ENCODE measurements at regions not wholly inside any gene's neighbourhood (a gene's known extent, or its start where the extent isn't known, plus 50 kb on each side); places are given as distances from the start of the nearest gene placed in this dataset.

DNA sequence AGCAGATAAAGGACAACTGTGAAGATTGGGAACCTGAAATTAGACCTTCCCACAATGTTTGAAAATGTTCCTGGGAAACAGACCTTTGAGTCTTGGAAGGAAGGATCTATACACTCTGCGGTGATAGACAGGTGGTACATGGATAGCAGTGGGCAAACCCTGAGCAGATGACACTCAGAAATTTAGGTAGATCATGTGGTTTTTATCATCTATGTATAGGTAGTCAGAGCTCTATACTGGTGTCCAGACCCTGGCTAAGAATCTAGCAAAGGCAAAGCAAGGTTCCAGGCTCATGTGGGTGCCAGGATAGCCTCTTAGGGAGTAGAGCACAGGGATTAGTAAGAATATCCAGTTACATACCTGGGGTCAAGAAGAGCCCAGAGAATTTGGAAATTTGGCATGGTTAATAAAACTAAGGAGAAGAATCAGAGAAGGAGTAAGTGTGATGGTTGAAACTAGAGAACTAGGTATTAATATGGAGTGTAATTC is 331.2 kb upstream of the FBXO33 start:
- no peak for DNase-seq (ENCODE audit: low spot score)

- no peak for DNase-seq (ENCODE audit: low spot score)
Measured at GRCh38 chr14:39762576-39763401, 330.6 kb upstream of the FBXO33 start.

- DNase-seq (ENCODE audit: low spot score), result no peak
Measured at GRCh38 chr14:39755269-39755878, 323.1 kb upstream of the FBXO33 start.

GRCh38 chr14:39740454-39740853 is 308.2 kb upstream of the FBXO33 start:
- no peak for DNase-seq (ENCODE audit: low spot score)

- DNase-seq (ENCODE audit: low spot score), result no peak
Measured at GRCh38 chr14:39739796-39740195, 307.6 kb upstream of the FBXO33 start.

DNA sequence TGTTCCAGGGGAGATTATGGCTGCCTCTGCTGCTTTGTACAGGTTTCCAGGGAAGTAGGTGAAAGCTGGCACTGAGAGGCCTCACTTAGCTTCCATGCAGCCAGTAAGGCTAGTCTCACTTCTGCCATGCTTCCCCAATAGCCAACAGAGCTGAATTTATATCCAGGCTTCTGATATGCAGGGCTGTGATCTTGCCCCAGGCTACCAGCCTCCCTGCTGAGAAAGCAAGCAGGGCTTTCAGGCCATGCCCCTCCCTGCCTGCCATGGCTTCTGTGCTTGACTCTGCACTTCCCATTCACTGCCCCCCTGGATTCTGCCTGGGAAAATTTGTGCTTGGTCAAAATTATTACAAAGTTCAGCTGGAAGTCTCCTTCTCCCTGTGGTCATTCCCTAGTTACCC is 302.1 kb upstream of the FBXO33 start:
- no peak for DNase-seq (ENCODE audit: low spot score)

GRCh38 chr14:39733741-39734140 is 301.5 kb upstream of the FBXO33 start:
- no peak for DNase-seq (ENCODE audit: low spot score)

GRCh38 chr14:39731912-39732311 is 299.7 kb upstream of the FBXO33 start:
- no peak for DNase-seq (ENCODE audit: low spot score)

DNA sequence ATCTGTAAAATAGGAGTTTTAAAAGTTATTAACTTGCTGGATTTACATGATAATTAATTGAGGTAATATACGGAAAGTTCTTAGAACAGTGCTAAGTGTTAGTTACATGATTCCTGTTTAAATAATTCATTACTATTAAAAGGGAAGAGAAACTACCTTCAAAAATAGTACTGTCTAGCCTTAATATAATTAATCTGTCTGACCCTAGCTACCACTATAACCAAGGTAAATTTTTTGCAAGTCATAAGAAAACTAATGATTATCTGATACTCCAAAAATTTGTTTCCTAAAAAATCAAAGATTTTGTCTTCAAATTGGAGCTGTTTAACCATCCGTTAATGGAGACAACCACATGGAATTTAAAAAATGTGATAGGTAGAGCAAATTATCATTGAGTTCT is 294.3 kb upstream of the FBXO33 start:
- no peak for DNase-seq (ENCODE audit: low spot score)

DNA sequence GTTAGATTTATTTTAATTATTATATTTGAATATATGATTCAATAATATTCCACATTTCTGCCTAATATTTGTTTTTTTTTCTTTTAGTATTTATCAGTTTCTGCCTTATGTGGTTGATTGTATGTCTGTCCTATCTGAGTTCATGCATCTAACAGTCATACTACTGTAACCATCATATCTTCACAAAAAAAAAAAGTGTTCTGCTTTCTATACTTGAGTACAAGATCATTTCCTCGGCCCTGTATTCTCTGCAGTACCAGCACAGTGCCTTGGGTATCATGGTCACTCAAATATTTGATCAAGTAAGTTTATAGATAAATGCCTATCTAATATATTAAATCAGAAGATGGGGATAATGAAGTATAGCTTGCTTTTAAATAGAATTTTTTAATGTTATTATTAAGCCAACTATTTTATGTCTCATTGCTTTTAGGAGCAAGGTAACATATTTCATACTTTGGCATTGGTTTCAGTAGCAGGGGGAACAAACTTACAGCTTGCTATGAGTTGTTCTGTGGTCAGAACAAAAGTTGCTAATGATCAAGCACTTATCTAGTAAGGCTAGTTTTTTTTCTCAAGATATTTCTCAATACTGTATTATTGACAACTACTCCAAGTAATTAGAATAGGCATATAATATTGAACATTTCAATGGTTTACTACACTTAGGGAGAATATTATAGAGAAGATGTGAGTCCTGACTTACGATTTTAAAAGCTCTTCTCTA is 290.5 kb upstream of the FBXO33 start:
- DNase-seq (ENCODE audit: low spot score), result no peak

- DNase-seq (ENCODE audit: low spot score), result no peak
Measured at GRCh38 chr14:39716987-39717570, 284.8 kb upstream of the FBXO33 start.

DNA sequence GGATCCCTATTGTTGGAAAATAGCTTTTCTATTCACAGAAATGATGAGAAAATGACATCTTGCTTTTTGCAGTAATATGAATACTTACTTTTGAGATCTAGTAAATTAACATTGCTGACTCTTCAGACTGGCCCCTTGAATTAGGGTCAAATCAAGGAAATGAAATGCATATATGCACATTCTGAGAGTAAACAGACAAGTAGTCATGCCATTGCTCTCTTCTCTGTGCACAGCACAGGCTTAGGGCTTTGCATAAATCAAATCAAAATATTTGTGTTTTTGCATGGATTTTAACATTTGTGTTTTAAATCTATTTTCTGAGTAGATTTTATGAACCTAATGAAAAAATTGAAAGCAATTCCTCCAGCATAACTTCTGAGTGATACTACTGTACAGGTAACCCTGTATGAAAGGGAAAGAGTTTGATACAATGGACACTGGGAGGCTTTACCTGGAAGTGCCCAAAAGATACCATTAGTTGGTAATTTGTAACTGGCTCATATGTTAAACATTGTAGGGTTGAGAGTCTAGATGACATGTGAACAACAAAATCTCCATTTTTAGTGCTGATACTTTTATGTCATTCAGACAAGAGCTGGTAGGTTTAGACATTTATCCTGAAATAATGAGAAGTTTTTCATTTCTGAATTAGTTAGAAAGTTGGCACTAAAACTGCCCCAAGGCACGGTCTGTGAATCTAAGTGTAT is 280.2 kb upstream of the FBXO33 start:
- DNase-seq (ENCODE audit: low spot score), result no peak

DNA sequence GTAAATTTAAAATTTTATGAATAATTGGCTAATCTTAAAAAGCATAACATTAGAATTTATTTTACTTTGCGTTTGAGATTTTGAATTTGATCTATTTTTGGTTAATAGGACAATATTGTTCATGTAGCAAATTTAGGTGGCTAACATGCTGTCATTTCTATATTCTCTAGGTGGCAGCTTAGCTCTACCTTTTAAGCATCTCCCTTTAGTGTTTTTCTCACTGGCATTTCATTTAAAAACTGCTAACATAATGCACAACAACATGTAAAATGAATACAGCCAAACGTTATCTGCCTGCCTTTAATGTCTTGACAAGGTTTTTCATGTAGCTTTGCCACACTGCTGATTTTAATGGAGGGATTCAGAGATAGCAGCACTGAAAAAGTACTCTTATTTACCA is 272.4 kb upstream of the FBXO33 start:
- DNase-seq (ENCODE audit: low spot score), result no peak

DNA sequence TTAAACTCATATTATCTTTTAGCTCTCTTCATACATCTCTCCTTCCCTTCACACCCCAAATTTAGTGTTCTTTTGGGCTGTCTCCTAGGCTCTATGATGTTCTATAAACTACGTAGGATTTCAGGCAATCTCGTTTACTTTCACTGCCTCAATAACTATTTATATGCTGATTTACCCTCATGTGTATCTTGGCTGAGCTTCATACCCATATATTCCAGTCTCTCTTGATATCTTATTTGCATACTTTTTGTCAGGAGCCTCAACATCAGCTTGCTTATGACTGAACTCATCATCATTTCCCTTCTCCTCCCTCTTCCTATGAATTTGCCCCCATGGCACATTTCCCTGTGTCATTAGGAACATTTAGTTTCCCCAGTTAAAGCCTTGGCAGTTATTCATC is 262.1 kb upstream of the FBXO33 start:
- DNase-seq (ENCODE audit: low spot score), result no peak

GRCh38 chr14:39683691-39684260 is 251.5 kb upstream of the FBXO33 start:
- DNase-seq (ENCODE audit: low spot score), result no peak

GRCh38 chr14:39682582-39682981 is 250.3 kb upstream of the FBXO33 start:
- no peak for DNase-seq (ENCODE audit: low spot score)

DNA sequence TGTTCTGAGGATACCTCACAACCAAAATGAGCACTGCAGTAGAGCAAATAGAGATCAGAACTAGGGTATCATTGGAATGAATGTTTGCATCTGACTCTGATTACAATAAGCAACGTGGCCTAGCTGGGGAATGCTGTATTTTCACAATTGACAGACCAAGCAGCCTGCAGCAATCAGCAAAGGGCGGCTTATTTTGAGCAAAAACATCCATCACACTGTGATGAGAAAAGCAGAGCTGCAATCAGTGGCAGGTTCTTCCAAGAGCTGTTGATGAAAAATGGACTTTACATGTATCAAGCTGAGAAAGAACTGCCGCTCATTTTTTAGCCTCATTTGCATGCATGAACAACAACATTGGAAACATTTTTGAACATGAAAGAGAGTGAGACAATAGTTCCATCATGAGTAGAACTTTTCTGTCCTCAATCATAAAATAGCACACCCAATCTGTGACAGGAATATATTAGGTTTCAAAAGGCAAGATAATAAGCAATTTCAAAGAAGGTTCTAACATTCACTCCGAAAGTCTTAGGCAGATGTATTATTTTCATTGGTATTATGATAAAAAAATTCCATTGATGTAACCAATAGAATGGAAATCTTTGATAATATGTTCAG is 249.7 kb upstream of the FBXO33 start:
- no peak for DNase-seq (ENCODE audit: low spot score)

- no peak for DNase-seq (ENCODE audit: low spot score)
Measured at GRCh38 chr14:39680777-39681176, 248.5 kb upstream of the FBXO33 start.

- no peak for DNase-seq (ENCODE audit: low spot score)
Measured at GRCh38 chr14:39673734-39674133, 241.5 kb upstream of the FBXO33 start.

DNA sequence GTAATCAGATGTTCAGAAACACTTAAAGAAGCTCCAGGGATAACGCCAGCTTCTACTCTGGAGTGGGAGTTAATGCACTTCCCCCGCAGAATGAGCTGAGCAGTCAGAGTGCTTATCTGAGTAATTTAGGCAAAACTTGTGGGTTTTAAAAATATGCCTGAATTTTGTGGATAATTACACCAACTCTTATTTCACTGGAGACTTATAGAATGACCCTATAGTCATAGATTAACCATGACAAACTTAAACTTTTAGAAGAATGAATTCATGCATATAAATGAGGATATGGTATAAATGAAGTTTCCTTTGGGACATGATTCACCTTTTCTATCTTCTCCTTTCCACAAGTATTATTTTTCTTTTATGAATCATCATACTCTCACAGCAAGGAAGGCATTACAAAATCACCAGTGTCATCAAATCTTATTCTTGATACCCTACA is 241.1 kb upstream of the FBXO33 start:
- no peak for DNase-seq (ENCODE audit: low spot score)

- DNase-seq (ENCODE audit: low spot score), result no peak
Measured at GRCh38 chr14:39668449-39668848, 236.2 kb upstream of the FBXO33 start.

Measured in D341Med (cell line).